AG09309 (cell line): ENCODE measurements at regions not wholly inside any gene's neighbourhood (a gene's known extent, or its start where the extent isn't known, plus 50 kb on each side); places are given as distances from the start of the nearest gene placed in this dataset.
"Not testable (repeated sequence)": the region's sequence is repeated elsewhere in the genome, so short reads cannot be mapped to it uniquely, and the experiment has no call there.

Experiments used
- DNase-seq: peaks from one replicate; pipeline ENCODE4 v3.0.0-alpha.2; 2010; ENCODE audit warnings: low read depth
- H3K4me3 ChIP-seq: 2 replicates; pipeline ENCODE4 v1.5.1; 2011; ENCODE audit warnings: mild to moderate bottlenecking, low read depth, low read length, moderate library complexity; ENCODE audit not compliant: control insufficient read depth
- TF ChIP-seq, protein P1 (sequence below): IDR thresholded peaks from 2 replicates; pipeline ENCODE4 v1.5.1; 2011; ENCODE audit warnings: mild to moderate bottlenecking, low read depth, low read length, inconsistent platforms; ENCODE audit not compliant: insufficient read depth, control insufficient read depth; ENCODE audit errors: missing control alignments

GRCh38 chr11:90476442-90477007 lies 253.7 kb upstream of the CHORDC1 start:
- no peak overlapping the region for H3K4me3 ChIP-seq
- TF ChIP-seq, protein P1, sequence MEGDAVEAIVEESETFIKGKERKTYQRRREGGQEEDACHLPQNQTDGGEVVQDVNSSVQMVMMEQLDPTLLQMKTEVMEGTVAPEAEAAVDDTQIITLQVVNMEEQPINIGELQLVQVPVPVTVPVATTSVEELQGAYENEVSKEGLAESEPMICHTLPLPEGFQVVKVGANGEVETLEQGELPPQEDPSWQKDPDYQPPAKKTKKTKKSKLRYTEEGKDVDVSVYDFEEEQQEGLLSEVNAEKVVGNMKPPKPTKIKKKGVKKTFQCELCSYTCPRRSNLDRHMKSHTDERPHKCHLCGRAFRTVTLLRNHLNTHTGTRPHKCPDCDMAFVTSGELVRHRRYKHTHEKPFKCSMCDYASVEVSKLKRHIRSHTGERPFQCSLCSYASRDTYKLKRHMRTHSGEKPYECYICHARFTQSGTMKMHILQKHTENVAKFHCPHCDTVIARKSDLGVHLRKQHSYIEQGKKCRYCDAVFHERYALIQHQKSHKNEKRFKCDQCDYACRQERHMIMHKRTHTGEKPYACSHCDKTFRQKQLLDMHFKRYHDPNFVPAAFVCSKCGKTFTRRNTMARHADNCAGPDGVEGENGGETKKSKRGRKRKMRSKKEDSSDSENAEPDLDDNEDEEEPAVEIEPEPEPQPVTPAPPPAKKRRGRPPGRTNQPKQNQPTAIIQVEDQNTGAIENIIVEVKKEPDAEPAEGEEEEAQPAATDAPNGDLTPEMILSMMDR, result no peak
- DNase-seq, result no peak

DNA sequence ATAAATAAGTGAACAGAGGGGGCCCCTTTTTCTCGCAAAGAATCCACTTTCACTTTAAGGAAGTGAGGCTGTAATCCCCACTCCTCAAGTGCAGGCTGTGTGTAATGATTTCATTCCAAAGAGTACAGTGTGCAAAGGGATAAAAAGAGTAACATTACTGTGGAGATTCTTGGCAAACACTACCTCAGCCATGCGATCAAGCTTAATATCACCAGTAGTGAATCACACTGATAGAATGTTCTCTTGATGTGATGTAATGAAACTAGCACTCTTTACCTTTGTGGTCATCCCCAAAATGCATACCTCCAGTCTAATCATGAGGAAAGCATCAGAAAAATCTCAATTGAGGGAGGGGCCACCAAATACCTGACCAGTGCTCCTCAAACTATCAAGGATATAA lies 246.1 kb upstream of the CHORDC1 start:
- TF ChIP-seq, protein P1, result no peak
- DNase-seq, result no peak
- H3K4me3 ChIP-seq, result no peak overlapping the region

DNA sequence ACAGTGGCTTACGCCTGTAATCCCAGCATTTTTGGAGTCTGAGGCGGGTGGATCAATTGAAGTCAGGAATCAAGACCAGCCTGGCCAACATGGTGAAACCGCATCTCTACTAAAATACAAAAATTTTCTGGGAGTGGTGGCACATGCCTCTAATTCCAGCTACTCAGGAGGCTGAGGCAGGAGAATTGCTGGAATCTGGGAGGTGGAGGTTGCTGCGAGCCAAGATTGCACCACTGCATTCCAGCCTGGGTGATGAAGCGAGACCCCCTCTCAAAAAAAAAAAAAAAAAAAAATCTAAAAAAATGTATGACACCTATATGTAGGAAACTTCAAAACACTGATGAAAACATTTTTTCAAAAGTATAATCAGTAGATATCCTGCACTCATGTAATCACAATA lies 242.7 kb upstream of the CHORDC1 start:
- TF ChIP-seq, protein P1, result no peak

GRCh38 chr11:90455347-90455920 lies 232.6 kb upstream of the CHORDC1 start:
- H3K4me3 ChIP-seq, DNase-seq: not testable (repeated sequence)

More for the DNA sequence above, 242.7 kb upstream of the CHORDC1 start:
- no peak for DNase-seq
- H3K4me3 ChIP-seq, result no peak overlapping the region

- TF ChIP-seq, protein P1, result no peak
- DNase-seq, result no peak
- H3K4me3 ChIP-seq, result no peak overlapping the region
Measured at GRCh38 chr11:90453525-90453924, 230.7 kb upstream of the CHORDC1 start.

- DNase-seq, result no peak
- H3K4me3 ChIP-seq, result no peak overlapping the region
- TF ChIP-seq, protein P1, result no peak
Measured at GRCh38 chr11:90449606-90450005, 226.8 kb upstream of the CHORDC1 start.

GRCh38 chr11:90448256-90448655 lies 225.4 kb upstream of the CHORDC1 start:
- no peak overlapping the region for H3K4me3 ChIP-seq
- no peak for DNase-seq
- TF ChIP-seq, protein P1, result no peak
